HG03457 (cell line): ENCODE measurements at regions not wholly inside any gene's neighbourhood (a gene's known extent, or its start where the extent isn't known, plus 50 kb on each side); places are given as distances from the start of the nearest gene placed in this dataset.
"Not testable (repeated sequence)": the region's sequence is repeated elsewhere in the genome, so short reads cannot be mapped to it uniquely, and the experiment has no call there.

Source experiments
- ATAC-seq: cut with Tn5 transposase; IDR thresholded peaks from one replicate; pipeline ENCODE4 v1.9.1; 2021; ENCODE audit warnings: moderate number of reproducible peaks; ENCODE audit not compliant: unreplicated experiment

DNA sequence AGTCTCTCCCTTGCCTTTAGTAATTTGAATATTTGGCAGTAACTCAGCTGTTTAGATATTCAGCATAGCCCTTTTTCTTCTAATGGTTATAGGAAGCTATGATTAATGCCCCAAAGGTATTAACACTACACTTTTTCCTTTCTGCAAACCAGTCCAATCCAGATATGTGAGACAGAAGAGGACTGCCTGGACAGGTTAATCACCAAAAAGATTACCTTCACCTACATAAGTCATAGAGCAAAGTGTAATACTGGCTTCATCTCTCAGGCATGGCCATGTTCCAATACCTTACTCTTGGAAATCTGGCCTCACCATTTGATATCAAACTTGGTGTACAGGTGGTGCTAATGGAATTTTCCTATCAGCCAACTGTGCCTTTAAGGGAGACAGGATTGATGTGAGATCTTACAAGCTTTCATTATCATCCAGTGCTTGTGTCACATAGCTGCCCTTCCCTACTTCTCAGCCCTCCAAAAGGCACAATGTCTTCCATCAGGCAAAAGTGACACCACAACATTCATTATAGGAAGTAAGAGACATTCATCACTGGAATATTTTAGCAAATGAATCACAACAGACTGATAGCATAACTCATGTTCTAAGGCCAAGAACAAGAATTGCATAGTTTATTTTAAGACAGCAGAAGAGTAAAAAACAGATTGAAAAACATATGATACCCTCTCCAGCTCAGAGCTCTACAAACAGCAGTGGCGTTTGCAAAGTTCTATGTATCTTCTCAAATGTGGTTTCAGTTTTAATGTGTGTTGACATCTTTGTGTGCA, 91.2 kb upstream of the PAM start:
- ATAC-seq, result no peak

DNA sequence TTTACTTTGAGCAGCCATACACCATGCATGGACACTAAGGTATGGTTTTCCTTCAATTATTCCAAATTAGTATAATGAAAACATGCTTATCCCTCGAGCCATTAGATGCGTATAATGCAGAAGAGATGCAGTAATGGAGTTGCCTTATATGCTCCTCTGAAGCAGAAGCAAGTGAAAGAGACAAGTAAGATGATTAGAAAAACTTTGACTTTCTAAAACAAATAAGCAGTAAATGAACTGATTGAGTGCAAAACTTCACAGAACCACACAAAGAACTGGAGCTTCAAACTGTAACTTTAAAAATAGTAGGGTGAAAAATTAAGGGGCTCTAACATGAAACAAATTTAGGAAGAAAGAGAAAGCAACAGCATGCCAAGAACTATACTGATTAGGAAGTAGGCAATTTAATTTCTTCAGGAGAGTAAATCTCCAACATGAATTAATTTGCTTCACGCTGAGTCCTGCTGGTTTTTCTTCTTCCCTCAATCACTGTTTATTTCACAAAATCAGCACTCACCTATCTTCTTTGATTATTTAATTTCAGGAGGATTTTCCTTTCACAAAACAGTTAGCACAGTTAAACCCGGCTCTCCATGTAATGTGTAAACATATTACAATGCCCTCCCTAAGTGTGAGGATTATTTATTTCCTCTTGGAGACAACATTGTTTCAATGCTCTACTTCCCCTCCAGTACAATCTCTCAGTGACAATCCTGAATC, 90.3 kb upstream of the PAM start:
- ATAC-seq, result no peak

DNA sequence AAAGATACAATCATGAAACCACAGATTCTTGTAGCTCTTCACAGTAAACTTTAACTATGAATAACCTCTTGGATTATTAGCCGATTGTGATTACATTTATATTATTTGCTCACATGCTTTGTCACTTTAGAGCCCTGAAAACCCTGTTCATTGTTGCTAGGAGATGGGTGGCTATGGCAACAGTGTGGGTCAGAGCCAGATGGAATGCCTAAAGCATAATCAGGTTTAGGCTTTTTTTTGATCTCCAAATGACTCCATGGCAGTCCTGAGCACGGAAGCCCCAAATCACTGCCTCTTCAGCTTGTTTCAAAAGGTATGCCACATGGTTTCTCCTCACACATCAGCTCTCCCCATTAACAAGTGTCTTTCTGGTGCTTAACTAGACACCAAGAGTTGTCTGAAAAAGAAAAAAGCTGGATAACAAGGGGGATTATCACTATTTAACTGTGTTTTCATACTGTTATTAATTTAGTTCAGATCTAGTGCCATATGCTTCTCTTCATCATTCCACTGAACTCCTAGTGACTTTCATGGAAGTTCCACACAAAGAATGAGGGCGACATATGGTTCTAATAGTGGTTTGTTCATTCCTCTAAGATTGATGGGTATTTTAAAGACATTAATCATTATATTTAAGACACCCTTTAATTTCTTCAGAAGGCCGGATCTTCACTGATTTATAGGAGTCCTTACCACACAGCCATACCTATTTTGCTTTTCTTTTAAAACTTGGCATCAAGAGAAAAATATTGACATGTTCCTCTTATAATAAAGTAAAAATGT, 88.8 kb upstream of the PAM start:
- ATAC-seq, result no peak

GRCh38 chr5:102668220-102668932, 86.7 kb upstream of the PAM start:
- no peak for ATAC-seq

GRCh38 chr5:102670224-102670836, 84.8 kb upstream of the PAM start:
- ATAC-seq, result no peak

DNA sequence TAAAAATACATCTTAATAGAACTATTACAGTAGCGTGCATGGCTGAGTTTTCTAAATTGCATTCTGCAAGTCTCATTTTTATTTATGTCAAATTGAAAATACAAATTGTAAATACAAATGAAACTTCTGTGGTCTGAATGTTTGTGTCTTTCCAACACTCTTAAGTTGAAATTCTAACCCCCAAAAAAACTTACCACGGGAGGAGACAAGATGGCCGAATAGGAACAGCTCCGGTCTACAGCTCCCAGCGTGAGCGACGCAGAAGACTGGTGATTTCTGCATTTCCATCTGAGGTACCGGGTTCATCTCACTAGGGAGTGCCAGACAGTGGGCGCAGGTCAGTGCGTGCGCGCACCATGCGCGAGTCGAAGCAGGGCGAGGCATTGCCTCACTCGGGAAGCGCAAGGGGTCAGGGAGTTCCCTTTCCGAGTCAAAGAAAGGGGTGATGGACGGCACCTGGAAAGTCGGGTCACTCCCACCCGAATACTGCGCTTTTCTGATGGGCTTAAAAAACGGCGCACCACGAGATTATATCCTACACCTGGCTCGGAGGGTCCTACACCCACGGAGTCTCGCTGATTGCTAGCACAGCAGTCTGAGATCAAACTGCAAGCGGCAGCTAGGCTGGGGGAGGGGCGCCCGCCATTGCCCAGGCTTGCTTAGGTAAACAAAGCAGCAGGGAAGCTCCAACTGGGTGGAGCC, 83.9 kb upstream of the PAM start:
- ATAC-seq, result not testable (repeated sequence)

- no peak for ATAC-seq
Observed at GRCh38 chr5:102678267-102679058, 76.6 kb upstream of the PAM start.

DNA sequence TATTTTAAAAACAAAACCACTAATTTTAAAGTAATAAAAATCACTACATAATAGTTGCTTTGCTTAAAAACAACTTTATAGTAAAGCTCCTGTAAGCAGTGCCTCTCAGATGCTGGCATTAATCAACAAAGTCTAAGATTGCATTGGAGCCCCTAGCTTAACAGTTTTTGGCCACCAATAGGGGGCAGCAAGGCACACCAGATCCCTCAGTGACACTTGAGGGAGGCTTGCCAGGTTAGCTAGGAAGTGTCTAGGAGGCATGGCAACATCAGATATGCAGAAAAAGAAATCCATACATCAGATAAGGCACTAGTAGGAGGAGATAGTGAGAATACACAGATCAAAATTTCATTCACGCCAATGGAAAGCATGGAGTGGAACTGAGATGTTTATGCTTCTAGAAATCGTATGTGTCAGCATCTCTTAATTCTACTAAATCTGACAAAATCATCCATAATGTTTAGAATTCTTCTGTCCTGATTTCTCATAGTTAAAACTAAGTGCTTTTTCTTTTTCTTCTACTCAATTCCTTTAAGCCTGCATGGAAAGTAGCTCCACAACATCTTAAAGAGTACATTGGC, 73.6 kb upstream of the PAM start:
- peak; percentile 89 for ATAC-seq

- no peak for ATAC-seq
Observed at GRCh38 chr5:102682101-102682647, 72.9 kb upstream of the PAM start.

- ATAC-seq, result not testable (repeated sequence)
Observed at GRCh38 chr5:102688076-102688475, 67.0 kb upstream of the PAM start.

DNA sequence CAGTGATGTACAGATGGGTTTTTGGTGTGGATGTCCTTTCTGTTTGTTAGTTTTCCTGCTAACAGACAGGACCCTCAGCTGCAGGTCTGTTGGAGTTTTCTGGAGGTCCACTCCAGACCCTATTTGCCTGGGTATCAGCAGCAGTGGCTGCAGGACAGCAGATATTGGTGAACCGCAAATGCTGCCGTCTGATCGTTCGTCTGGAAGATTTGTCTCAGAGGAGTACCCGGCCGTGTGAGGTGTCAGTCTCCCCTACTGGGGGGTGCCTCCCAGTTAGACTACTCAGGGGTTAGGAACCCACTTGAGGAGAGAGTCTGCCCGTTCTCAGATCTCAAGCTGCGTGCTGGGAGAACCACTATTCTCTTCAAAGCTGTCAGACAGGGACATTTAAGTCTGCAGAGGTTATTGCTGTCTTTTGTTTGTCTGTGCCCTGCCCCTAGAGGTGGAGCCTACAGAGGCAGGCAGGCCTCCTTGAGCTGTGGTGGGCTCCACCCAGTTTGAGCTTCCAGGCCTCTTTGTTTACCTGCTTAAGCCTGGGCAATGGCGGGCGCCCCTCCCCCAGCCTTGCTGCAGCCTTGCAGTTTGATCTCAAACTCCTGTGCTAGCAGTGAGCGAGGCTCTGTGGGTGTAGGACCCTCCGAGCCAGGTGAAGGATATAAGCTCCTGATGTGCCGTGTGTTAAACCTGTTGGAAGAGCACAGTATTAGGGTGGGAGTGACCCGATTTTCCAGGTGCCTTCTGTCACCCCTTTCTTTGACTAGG, 66.3 kb upstream of the PAM start:
- ATAC-seq, result not testable (repeated sequence)

DNA sequence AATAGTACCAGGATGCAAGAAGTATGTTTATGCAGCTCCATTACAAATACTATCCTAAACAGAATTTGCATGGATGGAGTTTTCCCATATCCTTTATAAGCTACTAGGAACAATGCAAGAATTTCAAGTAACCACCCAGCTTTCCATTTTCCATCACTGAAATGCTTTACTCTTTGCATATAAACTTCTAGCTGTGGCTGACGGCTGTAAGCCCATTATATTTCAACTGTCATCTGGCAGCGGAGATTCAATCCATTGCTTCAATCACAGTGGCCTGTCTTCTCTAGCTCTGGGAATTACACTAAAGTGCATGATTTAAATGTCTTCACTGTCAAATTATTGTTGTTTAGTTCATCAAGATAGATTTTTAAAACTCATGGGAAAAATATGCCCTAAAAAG, 64.2 kb upstream of the PAM start:
- no peak for ATAC-seq

- ATAC-seq, result no peak
Observed at GRCh38 chr5:102691434-102691833, 63.7 kb upstream of the PAM start.

DNA sequence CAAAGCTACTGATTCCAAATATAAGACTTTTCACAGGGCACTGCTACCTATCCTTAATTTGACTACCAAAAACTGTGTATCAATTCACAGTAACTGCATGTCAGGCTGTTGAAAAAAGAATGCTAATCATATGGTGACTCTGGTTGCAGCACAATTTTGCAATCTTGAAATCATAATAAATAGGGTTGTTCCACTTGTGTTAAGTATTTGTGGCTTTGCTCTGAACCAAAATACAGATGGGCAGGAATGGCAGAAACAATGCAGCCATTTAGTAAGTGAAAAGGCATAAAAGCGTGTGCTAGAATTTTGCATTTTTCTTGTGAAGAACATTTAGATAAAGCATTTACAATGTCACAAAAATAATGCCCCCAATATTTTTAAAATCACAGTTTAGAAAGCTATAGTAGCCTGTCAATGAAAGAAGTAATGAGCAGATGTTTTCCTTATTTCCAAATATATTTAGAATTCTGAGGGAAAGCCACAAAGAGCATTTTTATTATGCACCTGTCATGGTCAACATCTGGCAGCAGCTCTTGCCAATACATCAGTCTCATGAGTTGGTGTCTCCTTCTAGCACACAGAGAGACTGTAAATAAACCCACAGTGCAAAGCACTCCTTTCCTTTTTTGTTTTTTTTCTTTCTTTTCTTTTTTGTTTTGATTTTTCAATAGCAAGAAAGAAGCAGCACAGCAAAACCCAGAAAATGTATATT, 54.8 kb upstream of the PAM start:
- ATAC-seq, result no peak

DNA sequence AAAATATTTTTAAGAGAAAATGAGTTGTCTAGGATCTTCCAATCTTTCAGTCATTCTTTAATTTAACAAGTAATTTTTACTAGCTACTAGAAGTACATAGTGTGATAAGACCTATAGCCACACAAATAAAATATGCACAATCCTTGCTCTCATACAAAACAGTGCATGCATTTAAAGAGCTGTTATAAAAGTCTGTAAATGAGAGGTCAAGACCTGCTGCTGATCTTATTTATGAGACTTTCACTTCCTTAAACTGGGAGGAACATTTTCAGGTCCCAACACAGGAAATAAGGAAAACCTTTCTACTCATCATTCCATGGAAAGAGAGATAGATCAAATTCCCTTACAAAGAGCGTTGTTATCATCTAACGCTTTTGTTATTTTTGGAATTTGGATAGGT, 54.2 kb upstream of the PAM start:
- no peak for ATAC-seq

GRCh38 chr5:102701748-102702147, 53.4 kb upstream of the PAM start:
- ATAC-seq, result no peak
